ENCODE measurements at regions not wholly inside any gene's neighbourhood (a gene's known extent, or its start where the extent isn't known, plus 50 kb on each side); places are given as distances from the start of the nearest gene placed in this dataset.

DNA sequence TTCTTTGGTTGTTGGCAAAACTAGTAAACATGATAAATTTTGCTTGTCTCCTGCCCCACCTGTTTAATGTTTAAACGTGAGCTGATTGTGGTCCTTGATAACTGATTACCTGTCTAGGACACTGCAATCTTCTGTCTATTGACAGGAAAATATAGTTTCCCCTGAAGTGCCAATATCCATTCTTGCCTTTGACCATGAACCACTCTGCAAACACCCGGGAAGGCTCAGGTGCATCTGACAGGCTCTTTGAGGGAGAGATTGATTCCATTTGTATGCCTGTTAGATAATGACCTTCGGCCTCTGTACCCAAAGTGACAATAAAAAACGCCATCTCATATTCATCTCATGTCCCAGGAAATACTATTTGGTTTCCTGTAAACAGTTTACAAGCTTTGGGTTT is 453.0 kb downstream of the CENPC start:
- POLR2A ChIA-PET = no interaction called here
- CTCF ChIA-PET (ENCODE audit: low intra/inter-chr PET ratio, low total read pairs) = no interaction called here
- intact Hi-C loops (cut with micrococcal nuclease; ENCODE audit: unreplicated experiment) = no loop called here

More for the DNA sequence above, 453.0 kb downstream of the CENPC start:
- H3K36me3 ChIP-seq (replicated peaks in 1 of 2; ENCODE audit: control insufficient read depth in 1 of 2, insufficient read depth in 2 of 2, low read length in 2 of 2) = no peaks in the 10 kb centered on the region
- ATAC-seq (no peak), FAIRE-seq (no peak), DNase-seq (ENCODE audit: low spot score) (no peak)
- BruUV-seq (replicated peaks) = no TSS peak
- TF ChIP-seq RXRB (CRISPR knock-in tag; IDR thresholded peaks at IDR 0.05; ENCODE audit: borderline replicate concordance) = no peak
- TF ChIP-seq, protein P1, sequence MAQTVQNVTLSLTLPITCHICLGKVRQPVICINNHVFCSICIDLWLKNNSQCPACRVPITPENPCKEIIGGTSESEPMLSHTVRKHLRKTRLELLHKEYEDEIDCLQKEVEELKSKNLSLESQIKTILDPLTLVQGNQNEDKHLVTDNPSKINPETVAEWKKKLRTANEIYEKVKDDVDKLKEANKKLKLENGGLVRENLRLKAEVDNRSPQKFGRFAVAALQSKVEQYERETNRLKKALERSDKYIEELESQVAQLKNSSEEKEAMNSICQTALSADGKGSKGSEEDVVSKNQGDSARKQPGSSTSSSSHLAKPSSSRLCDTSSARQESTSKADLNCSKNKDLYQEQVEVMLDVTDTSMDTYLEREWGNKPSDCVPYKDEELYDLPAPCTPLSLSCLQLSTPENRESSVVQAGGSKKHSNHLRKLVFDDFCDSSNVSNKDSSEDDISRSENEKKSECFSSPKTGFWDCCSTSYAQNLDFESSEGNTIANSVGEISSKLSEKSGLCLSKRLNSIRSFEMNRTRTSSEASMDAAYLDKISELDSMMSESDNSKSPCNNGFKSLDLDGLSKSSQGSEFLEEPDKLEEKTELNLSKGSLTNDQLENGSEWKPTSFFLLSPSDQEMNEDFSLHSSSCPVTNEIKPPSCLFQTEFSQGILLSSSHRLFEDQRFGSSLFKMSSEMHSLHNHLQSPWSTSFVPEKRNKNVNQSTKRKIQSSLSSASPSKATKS (CRISPR knock-in tag; IDR thresholded peaks at IDR 0.05) = no peak
- no peak for TF ChIP-seq HOXA9 (CRISPR knock-in tag; IDR thresholded peaks at IDR 0.05; ENCODE audit: borderline replicate concordance)
- TF ChIP-seq, protein P2, sequence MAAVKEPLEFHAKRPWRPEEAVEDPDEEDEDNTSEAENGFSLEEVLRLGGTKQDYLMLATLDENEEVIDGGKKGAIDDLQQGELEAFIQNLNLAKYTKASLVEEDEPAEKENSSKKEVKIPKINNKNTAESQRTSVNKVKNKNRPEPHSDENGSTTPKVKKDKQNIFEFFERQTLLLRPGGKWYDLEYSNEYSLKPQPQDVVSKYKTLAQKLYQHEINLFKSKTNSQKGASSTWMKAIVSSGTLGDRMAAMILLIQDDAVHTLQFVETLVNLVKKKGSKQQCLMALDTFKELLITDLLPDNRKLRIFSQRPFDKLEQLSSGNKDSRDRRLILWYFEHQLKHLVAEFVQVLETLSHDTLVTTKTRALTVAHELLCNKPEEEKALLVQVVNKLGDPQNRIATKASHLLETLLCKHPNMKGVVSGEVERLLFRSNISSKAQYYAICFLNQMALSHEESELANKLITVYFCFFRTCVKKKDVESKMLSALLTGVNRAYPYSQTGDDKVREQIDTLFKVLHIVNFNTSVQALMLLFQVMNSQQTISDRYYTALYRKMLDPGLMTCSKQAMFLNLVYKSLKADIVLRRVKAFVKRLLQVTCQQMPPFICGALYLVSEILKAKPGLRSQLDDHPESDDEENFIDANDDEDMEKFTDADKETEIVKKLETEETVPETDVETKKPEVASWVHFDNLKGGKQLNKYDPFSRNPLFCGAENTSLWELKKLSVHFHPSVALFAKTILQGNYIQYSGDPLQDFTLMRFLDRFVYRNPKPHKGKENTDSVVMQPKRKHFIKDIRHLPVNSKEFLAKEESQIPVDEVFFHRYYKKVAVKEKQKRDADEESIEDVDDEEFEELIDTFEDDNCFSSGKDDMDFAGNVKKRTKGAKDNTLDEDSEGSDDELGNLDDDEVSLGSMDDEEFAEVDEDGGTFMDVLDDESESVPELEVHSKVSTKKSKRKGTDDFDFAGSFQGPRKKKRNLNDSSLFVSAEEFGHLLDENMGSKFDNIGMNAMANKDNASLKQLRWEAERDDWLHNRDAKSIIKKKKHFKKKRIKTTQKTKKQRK (IDR thresholded peaks at IDR 0.05; ENCODE audit: low read length) = no peak
- no peak for TF ChIP-seq ZNF383 (CRISPR knock-in tag; IDR thresholded peaks at IDR 0.05; ENCODE audit: borderline replicate concordance)
- no peak for TF ChIP-seq ZNF253 (CRISPR knock-in tag; IDR thresholded peaks at IDR 0.05; ENCODE audit: borderline replicate concordance)
- TF ChIP-seq CAMTA2 (CRISPR knock-in tag; IDR thresholded peaks at IDR 0.05; ENCODE audit: borderline replicate concordance) = no peak
- no peak for TF ChIP-seq ZNF749 (CRISPR knock-in tag; IDR thresholded peaks at IDR 0.05; ENCODE audit: borderline replicate concordance)
- TF ChIP-seq RARG (CRISPR knock-in tag; IDR thresholded peaks at IDR 0.05; ENCODE audit: low read depth) = no peak
- no peak for TF ChIP-seq ZNF747 (CRISPR knock-in tag; IDR thresholded peaks at IDR 0.05; ENCODE audit: borderline replicate concordance)
- TF ChIP-seq, protein P3, sequence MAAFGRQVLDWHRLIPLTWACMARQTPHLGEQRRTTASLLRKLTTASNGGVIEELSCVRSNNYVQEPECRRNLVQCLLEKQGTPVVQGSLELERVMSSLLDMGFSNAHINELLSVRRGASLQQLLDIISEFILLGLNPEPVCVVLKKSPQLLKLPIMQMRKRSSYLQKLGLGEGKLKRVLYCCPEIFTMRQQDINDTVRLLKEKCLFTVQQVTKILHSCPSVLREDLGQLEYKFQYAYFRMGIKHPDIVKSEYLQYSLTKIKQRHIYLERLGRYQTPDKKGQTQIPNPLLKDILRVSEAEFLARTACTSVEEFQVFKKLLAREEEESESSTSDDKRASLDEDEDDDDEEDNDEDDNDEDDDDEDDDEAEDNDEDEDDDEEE (CRISPR knock-in tag; IDR thresholded peaks at IDR 0.05) = no peak
- no peak overlapping the region for H3K9ac ChIP-seq (ENCODE audit: insufficient read depth, low read depth, low read length)
- in situ Hi-C loops (cut with HindIII; ENCODE audit: extremely low pct_ligation_motif_present, low pct_unique_long_range_greater_than_20kb) = no loop called here
- H3K27ac ChIP-seq (ENCODE audit: extremely low read length, insufficient read depth, low read length) = no peak overlapping the region
- no peak overlapping the region for H3K4me2 ChIP-seq (ENCODE audit: low read depth, low read length)
- H4K20me1 ChIP-seq (ENCODE audit: insufficient read depth, low read length) = no peaks in the 10 kb centered on the region
- no peak overlapping the region for H3K4me3 ChIP-seq (replicated peaks in 1 of 3; ENCODE audit: insufficient read depth in 1 of 3, low read depth in 2 of 3, low read length in 3 of 3)
- H3K27me3 ChIP-seq (ENCODE audit: control insufficient read depth in 1 of 2, insufficient read depth in 2 of 2, low read length in 2 of 2) = no peaks in the 10 kb centered on the region
- no peak overlapping the region for H2AFZ ChIP-seq (ENCODE audit: low read length)
- H3K9me3 ChIP-seq (ENCODE audit: low read length) = no peaks in the 10 kb centered on the region
- H3K79me2 ChIP-seq (ENCODE audit: insufficient read depth, low read length) = no peaks in the 10 kb centered on the region
- 5% methylated on average over 4 of the region's 4 CpGs for WGBS (ENCODE audit: low lambda C conversion rate)
- H3K4me1 ChIP-seq (ENCODE audit: insufficient read depth, low read length) = no peaks in the 10 kb centered on the region

Data from HepG2 (cell line).